ENCODE measurements at regions not wholly inside any gene's neighbourhood (a gene's known extent, or its start where the extent isn't known, plus 50 kb on each side); places are given as distances from the start of the nearest gene placed in this dataset.

DNA sequence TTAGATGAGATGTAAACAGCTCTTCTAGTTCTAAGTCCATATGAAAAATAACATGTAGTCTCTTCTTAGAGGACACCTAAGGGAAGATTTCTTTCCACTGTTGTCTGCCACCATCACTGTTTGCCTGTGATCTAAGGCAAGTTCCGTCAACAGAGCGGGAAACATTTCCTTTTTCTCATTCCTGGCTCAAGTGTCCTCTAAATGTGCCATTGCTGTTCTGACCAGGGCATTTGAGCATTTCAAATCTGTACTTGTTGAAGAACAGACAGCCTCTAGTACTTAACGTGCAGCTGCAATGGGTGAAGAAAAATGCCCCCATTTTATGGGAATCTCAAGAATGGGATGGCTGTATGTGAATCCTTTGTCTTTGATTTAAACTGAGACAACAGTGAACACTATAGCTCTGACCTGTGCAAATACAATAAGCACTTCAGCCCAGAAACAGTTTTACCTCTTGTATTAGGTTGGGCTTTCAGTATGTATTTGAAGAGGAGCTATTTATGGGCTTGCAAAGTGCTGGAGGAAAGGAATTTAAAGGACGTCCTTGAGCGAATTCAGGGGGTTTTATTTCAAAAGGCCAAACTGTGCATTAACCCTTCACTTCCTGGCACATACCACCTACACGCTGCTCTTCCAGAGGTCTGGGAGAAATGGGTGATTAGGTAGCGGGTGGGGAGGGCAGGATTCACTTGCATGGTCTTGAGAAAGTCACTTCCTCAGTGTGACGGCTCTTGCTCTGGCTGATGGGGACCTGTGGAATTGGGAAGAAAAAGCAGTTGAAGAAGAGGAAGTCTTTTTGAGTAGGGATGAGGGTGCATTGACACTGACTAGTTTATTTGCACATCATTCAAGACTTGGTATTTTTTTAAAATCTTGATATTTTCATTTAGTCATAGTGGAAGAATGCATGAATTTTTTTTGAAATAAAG is 66.1 kb downstream of the THNSL1 start:
- TF ChIP-seq, protein P1, sequence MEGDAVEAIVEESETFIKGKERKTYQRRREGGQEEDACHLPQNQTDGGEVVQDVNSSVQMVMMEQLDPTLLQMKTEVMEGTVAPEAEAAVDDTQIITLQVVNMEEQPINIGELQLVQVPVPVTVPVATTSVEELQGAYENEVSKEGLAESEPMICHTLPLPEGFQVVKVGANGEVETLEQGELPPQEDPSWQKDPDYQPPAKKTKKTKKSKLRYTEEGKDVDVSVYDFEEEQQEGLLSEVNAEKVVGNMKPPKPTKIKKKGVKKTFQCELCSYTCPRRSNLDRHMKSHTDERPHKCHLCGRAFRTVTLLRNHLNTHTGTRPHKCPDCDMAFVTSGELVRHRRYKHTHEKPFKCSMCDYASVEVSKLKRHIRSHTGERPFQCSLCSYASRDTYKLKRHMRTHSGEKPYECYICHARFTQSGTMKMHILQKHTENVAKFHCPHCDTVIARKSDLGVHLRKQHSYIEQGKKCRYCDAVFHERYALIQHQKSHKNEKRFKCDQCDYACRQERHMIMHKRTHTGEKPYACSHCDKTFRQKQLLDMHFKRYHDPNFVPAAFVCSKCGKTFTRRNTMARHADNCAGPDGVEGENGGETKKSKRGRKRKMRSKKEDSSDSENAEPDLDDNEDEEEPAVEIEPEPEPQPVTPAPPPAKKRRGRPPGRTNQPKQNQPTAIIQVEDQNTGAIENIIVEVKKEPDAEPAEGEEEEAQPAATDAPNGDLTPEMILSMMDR (IDR thresholded peaks at IDR 0.05; ENCODE audit: extremely low read depth, low read depth, low read length) = no peak
- no peaks in the 10 kb centered on the region for H3K36me3 ChIP-seq (ENCODE audit: insufficient read depth, low read length)

DNA sequence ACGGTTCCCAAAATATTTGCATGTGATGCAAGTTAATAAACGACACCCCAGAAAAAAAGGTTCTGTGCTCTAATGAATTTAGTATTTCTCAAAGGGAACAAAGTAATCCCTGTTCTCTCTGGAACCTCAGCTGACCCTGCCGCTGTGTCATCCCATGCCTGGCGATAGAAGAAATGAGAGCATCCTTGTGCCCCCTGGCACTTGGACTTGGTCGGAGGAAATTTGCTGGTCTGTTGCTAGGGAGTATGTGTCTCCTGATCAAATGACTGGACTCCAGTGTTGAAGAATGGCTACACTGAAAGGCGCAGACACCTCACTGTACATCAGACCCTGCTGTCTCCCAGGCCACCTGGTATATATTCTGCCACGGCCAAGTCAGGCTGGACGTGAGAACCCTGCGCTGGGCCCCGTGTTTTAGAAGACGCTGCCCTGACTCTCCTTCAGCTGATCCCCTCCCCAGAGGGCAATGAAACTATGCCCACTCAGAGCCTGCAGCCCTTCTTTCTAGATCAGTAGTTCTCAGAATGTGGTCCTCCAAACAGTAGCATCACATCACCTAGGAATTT is 67.2 kb downstream of the THNSL1 start:
- TF ChIP-seq, protein P1 (IDR thresholded peaks at IDR 0.05; ENCODE audit: extremely low read depth, low read depth, low read length) = no peak
- Histone ChIP-seq H3K9me3 (ENCODE audit: low read depth, low read length) (no peaks in the 10 kb centered on the region), H3K79me2 (ENCODE audit: insufficient read depth, low read length) (no peaks in the 10 kb centered on the region), H3K4me1 (ENCODE audit: insufficient read depth, low read length) (peaks cover 25% of the 10 kb centered on the region), H3K4me2 (ENCODE audit: insufficient read depth, low read length) (no peak overlapping the region), H3K36me3 (ENCODE audit: insufficient read depth, low read length) (no peaks in the 10 kb centered on the region), H3K4me3 (ENCODE audit: insufficient read depth, low read length) (no peak overlapping the region), H2AFZ (ENCODE audit: low read length) (no peak overlapping the region), H4K20me1 (ENCODE audit: insufficient read depth, low read length) (no peaks in the 10 kb centered on the region), H3K27me3 (ENCODE audit: insufficient read depth, low read length) (no peaks in the 10 kb centered on the region), H3K27ac (ENCODE audit: low read depth, low read length) (no peak overlapping the region)
- DNase-seq (ENCODE audit: insufficient read length, low spot score, missing footprints) = no peak

More for the DNA sequence above, 66.1 kb downstream of the THNSL1 start:
- no peaks in the 10 kb centered on the region for H3K9me3 ChIP-seq (ENCODE audit: low read depth, low read length)
- H3K4me2 ChIP-seq (ENCODE audit: insufficient read depth, low read length) = no peak overlapping the region
- H3K27me3 ChIP-seq (ENCODE audit: insufficient read depth, low read length) = no peaks in the 10 kb centered on the region
- H3K4me1 ChIP-seq (ENCODE audit: insufficient read depth, low read length) = peaks cover 28% of the 10 kb centered on the region
- no peak overlapping the region for H3K4me3 ChIP-seq (ENCODE audit: insufficient read depth, low read length)
- H4K20me1 ChIP-seq (ENCODE audit: insufficient read depth, low read length) = no peaks in the 10 kb centered on the region
- H2AFZ ChIP-seq (ENCODE audit: low read length) = no peak overlapping the region
- no peaks in the 10 kb centered on the region for H3K79me2 ChIP-seq (ENCODE audit: insufficient read depth, low read length)
- no peak for DNase-seq (ENCODE audit: insufficient read length, low spot score, missing footprints)
- no peak overlapping the region for H3K27ac ChIP-seq (ENCODE audit: low read depth, low read length)

DNA sequence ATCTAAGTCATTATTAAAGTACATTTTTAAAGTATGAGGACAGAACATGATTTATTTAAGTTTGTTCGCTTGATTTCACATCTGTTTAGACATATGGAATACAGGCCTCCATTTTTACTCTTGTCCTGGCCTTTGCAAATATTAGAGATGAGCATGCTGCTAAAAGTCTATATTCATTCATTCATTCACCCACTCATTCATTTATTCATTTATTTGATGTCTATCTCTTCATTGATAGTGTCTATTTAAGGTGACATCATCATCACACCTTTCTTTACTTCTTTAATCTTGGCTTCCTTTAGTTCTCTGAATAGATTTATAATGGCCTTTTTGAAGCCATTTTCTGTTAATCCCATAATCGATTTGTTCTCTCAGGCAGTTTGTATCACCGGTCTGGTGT is 68.0 kb downstream of the THNSL1 start:
- Histone ChIP-seq H3K27me3 (ENCODE audit: insufficient read depth, low read length) (no peaks in the 10 kb centered on the region), H3K4me1 (ENCODE audit: insufficient read depth, low read length) (peaks cover 18% of the 10 kb centered on the region), H3K9me3 (ENCODE audit: low read depth, low read length) (no peaks in the 10 kb centered on the region), H3K79me2 (ENCODE audit: insufficient read depth, low read length) (no peaks in the 10 kb centered on the region), H3K4me2 (ENCODE audit: insufficient read depth, low read length) (no peak overlapping the region), H3K4me3 (ENCODE audit: insufficient read depth, low read length) (no peak overlapping the region), H4K20me1 (ENCODE audit: insufficient read depth, low read length) (no peaks in the 10 kb centered on the region), H2AFZ (ENCODE audit: low read length) (no peak overlapping the region), H3K36me3 (ENCODE audit: insufficient read depth, low read length) (no peaks in the 10 kb centered on the region), H3K27ac (ENCODE audit: low read depth, low read length) (no peak overlapping the region)
- peak; percentile 42 for DNase-seq (ENCODE audit: insufficient read length, low spot score, missing footprints)
- TF ChIP-seq, protein P1 (IDR thresholded peaks at IDR 0.05; ENCODE audit: extremely low read depth, low read depth, low read length) = no peak

DNA sequence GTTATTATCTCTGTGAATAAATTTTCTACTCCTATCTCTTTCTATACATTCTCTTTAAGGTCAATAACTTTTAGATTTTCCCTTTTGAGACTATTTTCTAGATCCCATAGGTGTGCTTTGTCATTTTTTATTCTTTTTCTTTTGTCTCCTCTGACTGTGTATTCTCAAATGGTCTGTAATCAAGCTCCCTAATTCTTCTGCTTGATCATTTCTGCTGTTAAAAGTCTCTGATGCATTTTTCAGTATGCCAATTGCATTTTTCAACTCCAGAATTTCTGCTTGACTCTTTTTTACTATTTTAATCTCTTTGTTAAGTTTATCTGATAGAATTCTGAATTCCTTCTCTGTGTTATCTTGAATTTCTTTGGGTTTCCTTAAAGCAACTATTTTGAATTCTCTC is 78.2 kb downstream of the THNSL1 start:
- Histone ChIP-seq H3K4me2 (ENCODE audit: insufficient read depth, low read length) (no peak overlapping the region), H4K20me1 (ENCODE audit: insufficient read depth, low read length) (no peaks in the 10 kb centered on the region), H3K9me3 (ENCODE audit: low read depth, low read length) (no peaks in the 10 kb centered on the region), H3K27ac (ENCODE audit: low read depth, low read length) (no peak overlapping the region), H3K79me2 (ENCODE audit: insufficient read depth, low read length) (no peaks in the 10 kb centered on the region), H3K36me3 (ENCODE audit: insufficient read depth, low read length) (no peaks in the 10 kb centered on the region), H2AFZ (ENCODE audit: low read length) (no peak overlapping the region), H3K4me3 (ENCODE audit: insufficient read depth, low read length) (no peak overlapping the region), H3K27me3 (ENCODE audit: insufficient read depth, low read length) (no peaks in the 10 kb centered on the region), H3K4me1 (ENCODE audit: insufficient read depth, low read length) (no peaks in the 10 kb centered on the region)
- DNase-seq (ENCODE audit: insufficient read length, low spot score, missing footprints) = no peak
- TF ChIP-seq, protein P1 (IDR thresholded peaks at IDR 0.05; ENCODE audit: extremely low read depth, low read depth, low read length) = no peak
